Neural cell (in vitro differentiated cells): ENCODE measurements at regions not wholly inside any gene's neighbourhood (a gene's known extent, or its start where the extent isn't known, plus 50 kb on each side); places are given as distances from the start of the nearest gene placed in this dataset.

Source experiments
- H2AFZ ChIP-seq: fragments of 200-600, 300-800 bp; sonication (generic), shearing (Covaris generic); 2 replicates; pipeline ENCODE4 v1.6.0; 2014; ENCODE audit warnings: low read depth, mild to moderate bottlenecking, antibody characterized with exemption, low read length, moderate library complexity
- H3F3A ChIP-seq: fragments of 200-600 bp; shearing (Covaris generic); 2 replicates; pipeline ENCODE4 v1.6.1; 2016; ENCODE audit warnings: mild to moderate bottlenecking, moderate library complexity, mixed read lengths, antibody characterized with exemption, low read length; ENCODE audit not compliant: insufficient read depth, poor library complexity, severe bottlenecking
- H3K27ac ChIP-seq: fragments of 200-600, 300-800 bp; sonication (generic), shearing (Covaris generic); 2 replicates; pipeline ENCODE4 v1.5.1; 2014; ENCODE audit warnings: mild to moderate bottlenecking, low read length, moderate library complexity
- H3K27me3 ChIP-seq: fragments of 300-800, 200-600 bp; sonication (generic), shearing (Covaris generic); 2 replicates; pipeline ENCODE4 v1.6.0; 2014; ENCODE audit warnings: mild to moderate bottlenecking, low read depth, low read length, moderate library complexity; ENCODE audit not compliant: insufficient read depth
- H3K36me3 ChIP-seq: fragments of 300-800, 200-600 bp; sonication (generic), shearing (Covaris generic); 2 replicates; pipeline ENCODE4 v1.5.1; 2014; ENCODE audit warnings: mild to moderate bottlenecking, antibody characterized with exemption, low read length, moderate library complexity; ENCODE audit not compliant: insufficient read depth
- H3K4me2 ChIP-seq: fragments of 300-800, 200-600 bp; sonication (generic), shearing (Covaris generic); 2 replicates; pipeline ENCODE4 v1.6.0; 2014; ENCODE audit warnings: mild to moderate bottlenecking, low read length
- H3K4me3 ChIP-seq: fragments of 300-800, 200-600 bp; sonication (generic), shearing (Covaris generic); 2 replicates; pipeline ENCODE4 v1.5.1; 2014; ENCODE audit warnings: mild to moderate bottlenecking, low read length, moderate library complexity
- H3K79me2 ChIP-seq: fragments of 200-600 bp; shearing (Covaris generic); replicated peaks from 2 replicates; pipeline ENCODE4 v1.6.0; 2014; ENCODE audit warnings: mild to moderate bottlenecking, low read length, moderate library complexity; ENCODE audit not compliant: insufficient read depth
- H3K9ac ChIP-seq: fragments of 300-800, 200-600 bp; sonication (generic), shearing (Covaris generic); 2 replicates; pipeline ENCODE4 v1.6.1; 2016; ENCODE audit warnings: mild to moderate bottlenecking, low read length, mixed read lengths
- H3K9me2 ChIP-seq: fragments of 200-600 bp; shearing (Covaris generic); 2 replicates; pipeline ENCODE4 v1.6.1; 2016; ENCODE audit warnings: mild to moderate bottlenecking, low read length, mixed read lengths; ENCODE audit not compliant: insufficient read depth
- H3K9me3 ChIP-seq: fragments of 200-600, 300-800 bp; sonication (generic), shearing (Covaris generic); 2 replicates; pipeline ENCODE4 v1.6.1; 2016; ENCODE audit warnings: mild to moderate bottlenecking, mixed run types, low read length, moderate library complexity, mixed read lengths
- H4K20me1 ChIP-seq: fragments of 200-600 bp; shearing (Covaris generic); 2 replicates; pipeline ENCODE4 v1.6.1; 2016; ENCODE audit warnings: mild to moderate bottlenecking, mixed run types; ENCODE audit not compliant: insufficient read depth
- EP300 ChIP-seq: fragments of 450-650 bp; conservative IDR thresholded peaks from 2 replicates; pipeline ENCODE4 v1.6.1; 2014; ENCODE audit warnings: antibody characterized with exemption, mild to moderate bottlenecking, moderate library complexity; ENCODE audit not compliant: poor library complexity, severe bottlenecking
- EZH2 ChIP-seq: fragments of 200-600, 300-800 bp; shearing (Covaris generic), sonication (generic); IDR thresholded peaks from 2 replicates; pipeline ENCODE4 v1.6.1; 2014; ENCODE audit warnings: antibody characterized with exemption, low read length, borderline replicate concordance, mild to moderate bottlenecking; ENCODE audit not compliant: insufficient read depth, poor library complexity, severe bottlenecking
- MXI1 ChIP-seq: fragments of 450-650 bp; conservative IDR thresholded peaks from 2 replicates; pipeline ENCODE4 v1.6.1; 2014; ENCODE audit warnings: antibody characterized with exemption, mild to moderate bottlenecking; ENCODE audit not compliant: poor library complexity, severe bottlenecking
- POLR2AphosphoS5 ChIP-seq: IDR thresholded peaks from 2 replicates; pipeline ENCODE4 v1.6.1; 2012
- RAD21 ChIP-seq: fragments of 450-650 bp; conservative IDR thresholded peaks from 2 replicates; pipeline ENCODE4 v1.6.1; 2014; ENCODE audit warnings: antibody characterized with exemption, mild to moderate bottlenecking, moderate library complexity
- SMC3 ChIP-seq: fragments of 450-650 bp; conservative IDR thresholded peaks from 2 replicates; pipeline ENCODE4 v1.6.1; 2014; ENCODE audit warnings: antibody characterized with exemption, mild to moderate bottlenecking, moderate library complexity; ENCODE audit not compliant: poor library complexity
- TAF1 ChIP-seq: IDR thresholded peaks from 2 replicates; pipeline ENCODE4 v1.6.1; 2012; ENCODE audit warnings: low read depth
- TF ChIP-seq, protein P1 (sequence below): IDR thresholded peaks from 2 replicates; pipeline ENCODE4 v1.6.1; 2012; ENCODE audit warnings: borderline replicate concordance
- TF ChIP-seq, protein P2 (sequence below): fragments of 450-650 bp; IDR thresholded peaks from 2 replicates; pipeline ENCODE4 v1.5.1; 2014; ENCODE audit warnings: antibody characterized with exemption, mild to moderate bottlenecking, moderate library complexity; ENCODE audit not compliant: poor library complexity, severe bottlenecking

DNA sequence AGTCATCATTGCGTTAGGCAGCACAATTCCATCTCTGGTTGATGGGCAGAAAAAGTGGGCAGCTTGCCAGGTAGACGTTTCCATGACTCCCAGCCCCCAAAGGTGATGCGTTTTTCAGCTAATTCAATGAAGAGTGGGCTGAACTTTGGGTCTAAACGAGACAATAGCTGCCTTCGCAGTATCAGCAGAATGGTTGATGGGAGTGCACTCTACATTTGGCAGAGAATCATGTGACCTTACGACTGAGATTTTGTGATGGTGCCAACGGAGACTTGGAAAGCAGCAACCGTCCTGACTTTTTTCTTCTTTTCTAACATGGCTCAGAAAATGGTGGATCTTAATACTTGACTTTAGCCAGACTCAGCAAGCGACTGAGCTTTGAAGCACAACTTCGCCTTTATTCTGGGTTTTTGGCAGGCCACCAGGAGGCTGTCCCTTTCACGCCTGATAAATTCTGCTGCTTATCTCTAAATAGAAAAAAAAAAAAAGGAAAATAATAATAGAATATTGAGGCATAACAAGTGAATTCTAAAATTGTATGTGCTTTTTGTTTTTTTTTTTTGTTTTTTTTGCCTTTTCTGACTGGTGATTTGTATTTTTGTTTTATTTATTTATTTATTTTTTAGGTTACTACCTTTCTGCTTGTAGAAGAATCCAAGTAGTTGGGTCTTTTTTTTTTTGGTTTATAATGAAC lies 804.8 kb downstream of the USP25 start:
- no peaks in the 10 kb centered on the region for H4K20me1 ChIP-seq
- no peak overlapping the region for H3K9ac ChIP-seq
- TF ChIP-seq EZH2: no peak
- TF ChIP-seq, protein P1, sequence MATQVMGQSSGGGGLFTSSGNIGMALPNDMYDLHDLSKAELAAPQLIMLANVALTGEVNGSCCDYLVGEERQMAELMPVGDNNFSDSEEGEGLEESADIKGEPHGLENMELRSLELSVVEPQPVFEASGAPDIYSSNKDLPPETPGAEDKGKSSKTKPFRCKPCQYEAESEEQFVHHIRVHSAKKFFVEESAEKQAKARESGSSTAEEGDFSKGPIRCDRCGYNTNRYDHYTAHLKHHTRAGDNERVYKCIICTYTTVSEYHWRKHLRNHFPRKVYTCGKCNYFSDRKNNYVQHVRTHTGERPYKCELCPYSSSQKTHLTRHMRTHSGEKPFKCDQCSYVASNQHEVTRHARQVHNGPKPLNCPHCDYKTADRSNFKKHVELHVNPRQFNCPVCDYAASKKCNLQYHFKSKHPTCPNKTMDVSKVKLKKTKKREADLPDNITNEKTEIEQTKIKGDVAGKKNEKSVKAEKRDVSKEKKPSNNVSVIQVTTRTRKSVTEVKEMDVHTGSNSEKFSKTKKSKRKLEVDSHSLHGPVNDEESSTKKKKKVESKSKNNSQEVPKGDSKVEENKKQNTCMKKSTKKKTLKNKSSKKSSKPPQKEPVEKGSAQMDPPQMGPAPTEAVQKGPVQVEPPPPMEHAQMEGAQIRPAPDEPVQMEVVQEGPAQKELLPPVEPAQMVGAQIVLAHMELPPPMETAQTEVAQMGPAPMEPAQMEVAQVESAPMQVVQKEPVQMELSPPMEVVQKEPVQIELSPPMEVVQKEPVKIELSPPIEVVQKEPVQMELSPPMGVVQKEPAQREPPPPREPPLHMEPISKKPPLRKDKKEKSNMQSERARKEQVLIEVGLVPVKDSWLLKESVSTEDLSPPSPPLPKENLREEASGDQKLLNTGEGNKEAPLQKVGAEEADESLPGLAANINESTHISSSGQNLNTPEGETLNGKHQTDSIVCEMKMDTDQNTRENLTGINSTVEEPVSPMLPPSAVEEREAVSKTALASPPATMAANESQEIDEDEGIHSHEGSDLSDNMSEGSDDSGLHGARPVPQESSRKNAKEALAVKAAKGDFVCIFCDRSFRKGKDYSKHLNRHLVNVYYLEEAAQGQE: no peak
- no peak for TF ChIP-seq SMC3
- no peak for TF ChIP-seq TAF1
- TF ChIP-seq POLR2AphosphoS5: no peak
- TF ChIP-seq, protein P2, sequence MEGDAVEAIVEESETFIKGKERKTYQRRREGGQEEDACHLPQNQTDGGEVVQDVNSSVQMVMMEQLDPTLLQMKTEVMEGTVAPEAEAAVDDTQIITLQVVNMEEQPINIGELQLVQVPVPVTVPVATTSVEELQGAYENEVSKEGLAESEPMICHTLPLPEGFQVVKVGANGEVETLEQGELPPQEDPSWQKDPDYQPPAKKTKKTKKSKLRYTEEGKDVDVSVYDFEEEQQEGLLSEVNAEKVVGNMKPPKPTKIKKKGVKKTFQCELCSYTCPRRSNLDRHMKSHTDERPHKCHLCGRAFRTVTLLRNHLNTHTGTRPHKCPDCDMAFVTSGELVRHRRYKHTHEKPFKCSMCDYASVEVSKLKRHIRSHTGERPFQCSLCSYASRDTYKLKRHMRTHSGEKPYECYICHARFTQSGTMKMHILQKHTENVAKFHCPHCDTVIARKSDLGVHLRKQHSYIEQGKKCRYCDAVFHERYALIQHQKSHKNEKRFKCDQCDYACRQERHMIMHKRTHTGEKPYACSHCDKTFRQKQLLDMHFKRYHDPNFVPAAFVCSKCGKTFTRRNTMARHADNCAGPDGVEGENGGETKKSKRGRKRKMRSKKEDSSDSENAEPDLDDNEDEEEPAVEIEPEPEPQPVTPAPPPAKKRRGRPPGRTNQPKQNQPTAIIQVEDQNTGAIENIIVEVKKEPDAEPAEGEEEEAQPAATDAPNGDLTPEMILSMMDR: no peak
- TF ChIP-seq MXI1: no peak
- no peak for TF ChIP-seq RAD21
- TF ChIP-seq EP300: no peak
- no peaks in the 10 kb centered on the region for H3K9me2 ChIP-seq
- H3K9me3 ChIP-seq: no peaks in the 10 kb centered on the region
- no peak overlapping the region for H3K4me3 ChIP-seq
- no peaks in the 10 kb centered on the region for H3K79me2 ChIP-seq
- H3F3A ChIP-seq: no peaks in the 10 kb centered on the region
- H3K27ac ChIP-seq: no peak overlapping the region
- no peak overlapping the region for H2AFZ ChIP-seq
- H3K4me2 ChIP-seq: no peak overlapping the region
- no peaks in the 10 kb centered on the region for H3K27me3 ChIP-seq
- no peaks in the 10 kb centered on the region for H3K36me3 ChIP-seq

DNA sequence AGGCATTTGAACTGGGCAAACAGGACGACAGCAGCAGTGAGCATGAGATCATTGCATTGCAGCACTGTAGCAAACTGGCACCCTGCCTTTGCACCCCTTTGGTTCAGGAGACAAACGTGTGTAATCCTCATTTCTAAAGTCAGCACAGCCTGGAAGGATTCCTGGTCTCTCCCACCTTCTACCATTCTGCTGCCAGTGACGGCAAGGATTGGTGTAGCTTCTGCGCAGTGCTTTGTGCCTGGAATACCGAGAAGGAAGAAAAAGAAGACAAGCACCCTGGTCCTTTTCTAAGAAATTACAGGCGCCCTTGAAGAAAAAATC lies 805.3 kb downstream of the USP25 start:
- Histone ChIP-seq H3K79me2 (no peaks in the 10 kb centered on the region), H3K27me3 (no peaks in the 10 kb centered on the region), H4K20me1 (no peaks in the 10 kb centered on the region), H3K36me3 (no peaks in the 10 kb centered on the region), H3K9ac (no peak overlapping the region), H3K4me2 (no peak overlapping the region), H2AFZ (no peak overlapping the region), H3K4me3 (no peak overlapping the region), H3K9me3 (no peaks in the 10 kb centered on the region), H3K27ac (no peak overlapping the region), H3K9me2 (no peaks in the 10 kb centered on the region), H3F3A (no peaks in the 10 kb centered on the region)
- TF ChIP-seq, protein P2: no peak
- TF ChIP-seq EP300: no peak
- TF ChIP-seq MXI1: no peak
- no peak for TF ChIP-seq EZH2
- TF ChIP-seq, protein P1: no peak
- TF ChIP-seq POLR2AphosphoS5: no peak
- no peak for TF ChIP-seq SMC3
- no peak for TF ChIP-seq TAF1
- no peak for TF ChIP-seq RAD21
